Suprapubic skin (tissue), 3 donors: ENCODE measurements at regions not wholly inside any gene's neighbourhood (a gene's known extent, or its start where the extent isn't known, plus 50 kb on each side); places are given as distances from the start of the nearest gene placed in this dataset.

Experiments used
- CTCF ChIP-seq, 2 donors: fragments of 200-600 bp in 1 of 2; fragments of 450-650 bp in 1 of 2; sonication (generic) in 1 of 2; IDR thresholded peaks; one replicate each; pipeline ENCODE4 v1.5.1; 2016 to 2019; ENCODE audit warnings: antibody characterized with exemption in 2 of 2, mild to moderate bottlenecking in 1 of 2, moderate library complexity in 1 of 2
- EP300 ChIP-seq: sonication (generic); formaldehyde crosslinking; IDR thresholded peaks from one replicate; pipeline ENCODE4 v1.6.1; 2017; ENCODE audit warnings: antibody characterized with exemption

- TF ChIP-seq CTCF (IDR thresholded peaks at IDR 0.05) (no peak), EP300 (no peak)
Observed at GRCh38 chr1:217953922-217954321, 322.8 kb downstream of the SPATA17 start.
